Small intestine (tissue), 7 donors: ENCODE measurements at regions not wholly inside any gene's neighbourhood (a gene's known extent, or its start where the extent isn't known, plus 50 kb on each side); places are given as distances from the start of the nearest gene placed in this dataset.

Source experiments
- DNase-seq, 2 donors: peaks; one replicate each; pipeline versions ENCODE4 v3.0.0 to v3.0.0-alpha.2; 2013
- FAIRE-seq: peaks from 2 replicates; lab custom pipeline; 2012; peaks lifted over from hg19 to GRCh38; lab: Jason Lieb, UNC
- H3K27ac ChIP-seq, 3 donors: one replicate each; pipeline ENCODE4 v1.5.1; 2013; ENCODE audit warnings: low read length in 2 of 3, mild to moderate bottlenecking in 2 of 3, control low read depth in 1 of 3, inconsistent platforms in 1 of 3, low read depth in 1 of 3, moderate library complexity in 1 of 3
- H3K27me3 ChIP-seq, 3 donors: one replicate each; pipeline ENCODE4 v1.6.1; 2013; ENCODE audit warnings: low read length in 3 of 3, inconsistent platforms in 1 of 3; ENCODE audit not compliant: control insufficient read depth in 3 of 3, insufficient read depth in 3 of 3
- H3K36me3 ChIP-seq, 3 donors: one replicate each; pipeline ENCODE4 v1.6.1; 2013; ENCODE audit warnings: low read length in 3 of 3, inconsistent platforms in 1 of 3, low read depth in 1 of 3, mild to moderate bottlenecking in 1 of 3, moderate library complexity in 1 of 3; ENCODE audit not compliant: control insufficient read depth in 3 of 3, insufficient read depth in 2 of 3
- H3K4me1 ChIP-seq, 3 donors: one replicate each; pipeline ENCODE4 v1.6.1; 2013; ENCODE audit warnings: low read length in 2 of 3, inconsistent platforms in 1 of 3, low read depth in 1 of 3, mild to moderate bottlenecking in 1 of 3, moderate library complexity in 1 of 3; ENCODE audit not compliant: control insufficient read depth in 3 of 3, insufficient read depth in 2 of 3
- H3K4me3 ChIP-seq, 3 donors: one replicate each; pipeline ENCODE4 v1.5.1; 2013; ENCODE audit warnings: low read length in 3 of 3, control low read depth in 1 of 3, inconsistent platforms in 1 of 3, low read depth in 1 of 3, mild to moderate bottlenecking in 1 of 3, moderate library complexity in 1 of 3
- H3K9me3 ChIP-seq, 2 donors: one replicate each; pipeline ENCODE4 v1.6.1; 2013; ENCODE audit warnings: low read depth in 1 of 2, low read length in 1 of 2; ENCODE audit not compliant: control insufficient read depth in 2 of 2, insufficient read depth in 1 of 2
- WGBS, 3 donors: extraction: QIAGEN DNeasy Blood & Tissue Kit; methylation state at CpG; one replicate each; pipeline ENCODE4 v1.1.7; 2013; 5-methylcytosine and 5-hydroxymethylcytosine counted together
- donor health status: healthy with polysubstance abuse.
- donor health status: control.
- donor health status: control.
- donor health status: Bipolar disorder and iron deficiency.
- donor health status: healthy.

- no peaks in the 10 kb centered on the region for H3K36me3 ChIP-seq
- H3K27ac ChIP-seq, result no peak overlapping the region
- WGBS, 3 donors, result 78 to 81% (median 79%) methylated on average over 13 of the region's 13 CpGs
- H3K4me1 ChIP-seq, result no peaks in the 10 kb centered on the region
- no peak for DNase-seq
- no peak overlapping the region for H3K4me3 ChIP-seq
- H3K9me3 ChIP-seq, result no peaks in the 10 kb centered on the region
- no peaks in the 10 kb centered on the region for H3K27me3 ChIP-seq
- no peak for FAIRE-seq
These were observed 352.5 kb downstream of the CDH26 start for GRCh38 chr20:60310560-60311349.

GRCh38 chr20:60313191-60313590, 355.0 kb downstream of the CDH26 start:
- Histone ChIP-seq H3K36me3 (no peaks in the 10 kb centered on the region), H3K4me3 (no peak overlapping the region), H3K27ac (no peak overlapping the region), H3K9me3 (no peaks in the 10 kb centered on the region), H3K27me3 (no peaks in the 10 kb centered on the region), H3K4me1 (no peaks in the 10 kb centered on the region)
- FAIRE-seq (no peak), DNase-seq (no peak)
- WGBS, 3 donors, result 71 to 88% (median 87%) methylated on average over 9 of the region's 9 CpGs

GRCh38 chr20:60313614-60314013, 355.4 kb downstream of the CDH26 start:
- no peak overlapping the region for H3K4me3 ChIP-seq
- 58 to 72% (median 66%) methylated on average over 5 of the region's 5 CpGs for WGBS, 3 donors
- H3K27ac ChIP-seq, result no peak overlapping the region
- DNase-seq (no peak), FAIRE-seq (no peak)
- H3K9me3 ChIP-seq, result no peaks in the 10 kb centered on the region
- no peaks in the 10 kb centered on the region for H3K36me3 ChIP-seq
- H3K27me3 ChIP-seq, result no peaks in the 10 kb centered on the region
- no peaks in the 10 kb centered on the region for H3K4me1 ChIP-seq

GRCh38 chr20:60314727-60315126, 356.5 kb downstream of the CDH26 start:
- Histone ChIP-seq H3K27ac (no peak overlapping the region), H3K4me3 (no peak overlapping the region), H3K4me1 (no peaks in the 10 kb centered on the region), H3K36me3 (no peaks in the 10 kb centered on the region), H3K27me3 (no peaks in the 10 kb centered on the region), H3K9me3 (no peaks in the 10 kb centered on the region)
- WGBS, 3 donors, result 91 to 93% (median 91%) methylated on average over 3 of the region's 3 CpGs
- no peak for DNase-seq
- FAIRE-seq, result no peak

- no peak overlapping the region for H3K27ac ChIP-seq
- no peak for FAIRE-seq
These were observed 358.4 kb downstream of the CDH26 start for GRCh38 chr20:60316476-60317158.

GRCh38 chr20:60317401-60317800, 359.2 kb downstream of the CDH26 start:
- H3K36me3 ChIP-seq, result no peaks in the 10 kb centered on the region
- 46 to 70% (median 53%) methylated on average over 3 of the region's 3 CpGs for WGBS, 3 donors
- H3K27me3 ChIP-seq, result no peaks in the 10 kb centered on the region
- no peak overlapping the region for H3K27ac ChIP-seq
- DNase-seq, result no peak
- H3K9me3 ChIP-seq, result no peaks in the 10 kb centered on the region
- FAIRE-seq, result no peak
- no peak overlapping the region for H3K4me3 ChIP-seq
- no peaks in the 10 kb centered on the region for H3K4me1 ChIP-seq

More at GRCh38 chr20:60316476-60317158, 358.4 kb downstream of the CDH26 start:
- no peaks in the 10 kb centered on the region for H3K27me3 ChIP-seq
- no peaks in the 10 kb centered on the region for H3K4me1 ChIP-seq
- H3K4me3 ChIP-seq, result no peak overlapping the region
- 68 to 78% (median 72%) methylated on average over 7 of the region's 7 CpGs for WGBS, 3 donors
- no peaks in the 10 kb centered on the region for H3K36me3 ChIP-seq
- H3K9me3 ChIP-seq, result no peaks in the 10 kb centered on the region
- DNase-seq, result no peak

- Histone ChIP-seq H3K27ac (no peak overlapping the region), H3K4me3 (no peak overlapping the region), H3K27me3 (no peaks in the 10 kb centered on the region), H3K9me3 (no peaks in the 10 kb centered on the region), H3K4me1 (no peaks in the 10 kb centered on the region), H3K36me3 (no peaks in the 10 kb centered on the region)
- FAIRE-seq, result no peak
- WGBS, 3 donors, result 69 to 73% (median 69%) methylated on average over 3 of the region's 3 CpGs
- DNase-seq, result no peak
These were observed 363.4 kb downstream of the CDH26 start for GRCh38 chr20:60321601-60322000.

- Histone ChIP-seq H3K9me3 (no peaks in the 10 kb centered on the region), H3K27ac (no peak overlapping the region), H3K4me1 (no peaks in the 10 kb centered on the region), H3K27me3 (no peaks in the 10 kb centered on the region), H3K36me3 (no peaks in the 10 kb centered on the region), H3K4me3 (no peak overlapping the region)
- DNase-seq (no peak), FAIRE-seq (no peak)
- 89 to 92% (median 89%) methylated on average over 5 of the region's 5 CpGs for WGBS, 3 donors
These were observed 368.6 kb downstream of the CDH26 start for GRCh38 chr20:60326821-60327220.
